OCI-LY7 (cell line): ENCODE measurements at regions not wholly inside any gene's neighbourhood (a gene's known extent, or its start where the extent isn't known, plus 50 kb on each side); places are given as distances from the start of the nearest gene placed in this dataset.

Experiments used
- BruUV-seq: library from RNA; stranded (reverse); fragments of 400-500 nt; replicated peaks from 2 replicates; lab custom pipeline; 2021; lab: Mats Ljungman, UMichigan
- CTCF ChIA-PET: fragments of 300-600 bp; sonication (Branson Sonifier 250); formaldehyde crosslinking; loops from one replicate; lab custom pipeline; 2022; ENCODE audit warnings: antibody characterized with exemption; ENCODE audit not compliant: unreplicated experiment; lab: Charles Lee
- POLR2A ChIA-PET: fragments of 300-600 bp; sonication (Branson Sonifier 250); formaldehyde crosslinking; loops from one replicate; lab custom pipeline; 2022; ENCODE audit warnings: antibody characterized with exemption; lab: Charles Lee
- DNase-seq: peaks from one replicate; pipeline ENCODE4 v3.0.0-alpha.2; 2015; ENCODE audit warnings: low spot score
- H2AFZ ChIP-seq: fragments of 200-600 bp; sonication (generic), shearing (Covaris generic); 2 replicates; pipeline ENCODE4 v1.6.1; 2014; ENCODE audit warnings: mild to moderate bottlenecking, antibody characterized with exemption, low read length, moderate library complexity
- H3K27ac ChIP-seq: fragments of 200-600 bp; sonication (generic); 2 replicates; pipeline ENCODE4 v1.5.1; 2014; ENCODE audit warnings: mixed run types, low read depth, mild to moderate bottlenecking, moderate library complexity, low read length, inconsistent platforms; ENCODE audit not compliant: poor library complexity, severe bottlenecking
- H3K36me3 ChIP-seq: fragments of 200-600 bp; sonication (generic); 2 replicates; pipeline ENCODE4 v1.6.1; 2014; ENCODE audit warnings: mild to moderate bottlenecking, antibody characterized with exemption, low read length, moderate library complexity, mixed read lengths; ENCODE audit not compliant: insufficient read depth
- H3K4me1 ChIP-seq: fragments of 200-600 bp; sonication (generic); 2 replicates; pipeline ENCODE4 v1.5.1; 2014; ENCODE audit warnings: mild to moderate bottlenecking, low read length; ENCODE audit not compliant: insufficient read depth, poor library complexity, severe bottlenecking
- H3K4me2 ChIP-seq: fragments of 200-600 bp; sonication (generic); 2 replicates; pipeline ENCODE4 v1.6.1; 2014; ENCODE audit warnings: mild to moderate bottlenecking, low read length
- H3K4me3 ChIP-seq: fragments of 200-600 bp; sonication (generic); 2 replicates; pipeline ENCODE4 v1.5.1; 2014; ENCODE audit warnings: mild to moderate bottlenecking, low read depth, low read length; ENCODE audit not compliant: poor library complexity, severe bottlenecking
- H3K79me2 ChIP-seq: fragments of 200-600 bp; sonication (generic); 2 replicates; pipeline ENCODE4 v1.6.1; 2016; ENCODE audit warnings: low read depth, mild to moderate bottlenecking, low read length, moderate library complexity, mixed read lengths; ENCODE audit not compliant: insufficient read depth
- H3K9me2 ChIP-seq: fragments of 200-600 bp; sonication (generic); 2 replicates; pipeline ENCODE4 v1.6.1; 2016; ENCODE audit warnings: mild to moderate bottlenecking, low read length, mixed read lengths; ENCODE audit not compliant: insufficient read depth
- H3K9me3 ChIP-seq: fragments of 200-600 bp; sonication (generic); 2 replicates; pipeline ENCODE4 v1.6.1; 2014; ENCODE audit warnings: mild to moderate bottlenecking, mixed run types, low read length, mixed read lengths
- H4K20me1 ChIP-seq: fragments of 200-600 bp; sonication (generic); 2 replicates; pipeline ENCODE4 v1.6.1; 2014; ENCODE audit warnings: mild to moderate bottlenecking, antibody characterized with exemption, low read length, moderate library complexity, mixed read lengths; ENCODE audit not compliant: insufficient read depth
- EZH2phosphoT487 ChIP-seq: fragments of 200-600 bp; sonication (generic); IDR thresholded peaks from 2 replicates; pipeline ENCODE4 v1.6.1; 2018; ENCODE audit warnings: low read depth, borderline replicate concordance, mild to moderate bottlenecking, mixed run types, antibody characterized with exemption, low read length, moderate library complexity, mixed read lengths
- intact Hi-C: fragments of 100-400 bp; cut with micrococcal nuclease; formaldehyde crosslinking; loops from one replicate; pipeline ENCODE4 v1.10.0; 2022; ENCODE audit not compliant: unreplicated experiment
- TF ChIP-seq, protein P1 (sequence below): fragments of 200-600 bp; sonication (generic); conservative IDR thresholded peaks from 2 replicates; pipeline ENCODE4 v1.5.1; 2014; ENCODE audit warnings: mild to moderate bottlenecking, antibody characterized with exemption, low read length, moderate library complexity, mixed read lengths

DNA sequence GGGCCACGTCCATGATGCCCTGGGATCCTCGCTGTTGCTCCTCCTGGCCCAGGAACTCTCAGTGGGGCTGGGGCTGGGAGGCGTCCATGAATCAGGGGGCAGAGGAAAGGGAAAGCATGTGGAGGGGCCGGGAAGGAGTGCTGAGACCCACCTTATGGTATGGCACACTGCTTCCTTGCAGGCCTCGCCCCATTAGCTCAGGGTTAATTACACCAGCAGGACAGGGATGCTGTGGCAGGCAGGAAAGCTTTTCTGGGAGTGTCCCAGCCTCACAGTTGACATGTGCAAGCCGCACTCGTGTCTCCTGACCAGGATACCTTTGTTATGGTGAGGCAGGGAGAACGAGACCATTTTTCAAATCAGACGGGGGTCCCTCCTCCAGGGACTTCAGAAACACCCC lies 109.7 kb upstream of the PCBD1 start:
- ChIA-PET POLR2A (no interaction called here), CTCF (no interaction called here)
- H2AFZ ChIP-seq: no peak overlapping the region
- no peak overlapping the region for H3K4me3 ChIP-seq
- no peaks in the 10 kb centered on the region for H3K9me2 ChIP-seq
- H3K27ac ChIP-seq: no peak overlapping the region
- no TSS peak for BruUV-seq
- H3K9me3 ChIP-seq: no peaks in the 10 kb centered on the region
- no peaks in the 10 kb centered on the region for H3K4me1 ChIP-seq
- no peaks in the 10 kb centered on the region for H3K36me3 ChIP-seq
- TF ChIP-seq EZH2phosphoT487: no peak
- TF ChIP-seq, protein P1, sequence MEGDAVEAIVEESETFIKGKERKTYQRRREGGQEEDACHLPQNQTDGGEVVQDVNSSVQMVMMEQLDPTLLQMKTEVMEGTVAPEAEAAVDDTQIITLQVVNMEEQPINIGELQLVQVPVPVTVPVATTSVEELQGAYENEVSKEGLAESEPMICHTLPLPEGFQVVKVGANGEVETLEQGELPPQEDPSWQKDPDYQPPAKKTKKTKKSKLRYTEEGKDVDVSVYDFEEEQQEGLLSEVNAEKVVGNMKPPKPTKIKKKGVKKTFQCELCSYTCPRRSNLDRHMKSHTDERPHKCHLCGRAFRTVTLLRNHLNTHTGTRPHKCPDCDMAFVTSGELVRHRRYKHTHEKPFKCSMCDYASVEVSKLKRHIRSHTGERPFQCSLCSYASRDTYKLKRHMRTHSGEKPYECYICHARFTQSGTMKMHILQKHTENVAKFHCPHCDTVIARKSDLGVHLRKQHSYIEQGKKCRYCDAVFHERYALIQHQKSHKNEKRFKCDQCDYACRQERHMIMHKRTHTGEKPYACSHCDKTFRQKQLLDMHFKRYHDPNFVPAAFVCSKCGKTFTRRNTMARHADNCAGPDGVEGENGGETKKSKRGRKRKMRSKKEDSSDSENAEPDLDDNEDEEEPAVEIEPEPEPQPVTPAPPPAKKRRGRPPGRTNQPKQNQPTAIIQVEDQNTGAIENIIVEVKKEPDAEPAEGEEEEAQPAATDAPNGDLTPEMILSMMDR: no peak
- H4K20me1 ChIP-seq: no peaks in the 10 kb centered on the region
- no peak for DNase-seq
- no peaks in the 10 kb centered on the region for H3K79me2 ChIP-seq
- intact Hi-C loops: no loop called here
- no peak overlapping the region for H3K4me2 ChIP-seq

DNA sequence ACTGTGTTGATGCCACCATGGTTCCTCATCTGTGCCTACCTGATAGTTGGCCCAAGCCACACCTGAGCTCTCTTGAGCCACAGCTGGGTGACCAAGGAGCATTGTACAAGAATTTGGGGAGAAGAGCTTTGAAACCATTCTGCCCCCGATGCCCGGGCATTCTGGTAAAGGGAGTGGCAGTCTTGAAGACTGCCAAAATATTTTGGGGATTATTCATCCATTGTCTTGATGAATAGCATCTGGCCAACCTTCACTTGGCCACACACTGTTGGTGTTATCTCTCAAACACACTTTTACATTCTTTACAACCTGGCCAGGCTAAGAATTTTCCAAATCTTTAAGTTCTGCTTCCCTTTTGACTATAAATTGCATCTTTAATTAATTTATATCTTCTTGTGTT lies 113.1 kb upstream of the PCBD1 start:
- H3K9me3 ChIP-seq: no peaks in the 10 kb centered on the region
- H3K4me2 ChIP-seq: no peak overlapping the region
- no peaks in the 10 kb centered on the region for H3K36me3 ChIP-seq
- intact Hi-C loops: no loop called here
- H3K4me3 ChIP-seq: no peak overlapping the region
- H3K27ac ChIP-seq: no peak overlapping the region
- H4K20me1 ChIP-seq: no peaks in the 10 kb centered on the region
- TF ChIP-seq, protein P1: no peak
- no peak for TF ChIP-seq EZH2phosphoT487
- no TSS peak for BruUV-seq
- no peak overlapping the region for H2AFZ ChIP-seq
- no peaks in the 10 kb centered on the region for H3K79me2 ChIP-seq
- DNase-seq: no peak
- no peaks in the 10 kb centered on the region for H3K9me2 ChIP-seq
- ChIA-PET CTCF (no interaction called here), POLR2A (no interaction called here)
- H3K4me1 ChIP-seq: no peaks in the 10 kb centered on the region

DNA sequence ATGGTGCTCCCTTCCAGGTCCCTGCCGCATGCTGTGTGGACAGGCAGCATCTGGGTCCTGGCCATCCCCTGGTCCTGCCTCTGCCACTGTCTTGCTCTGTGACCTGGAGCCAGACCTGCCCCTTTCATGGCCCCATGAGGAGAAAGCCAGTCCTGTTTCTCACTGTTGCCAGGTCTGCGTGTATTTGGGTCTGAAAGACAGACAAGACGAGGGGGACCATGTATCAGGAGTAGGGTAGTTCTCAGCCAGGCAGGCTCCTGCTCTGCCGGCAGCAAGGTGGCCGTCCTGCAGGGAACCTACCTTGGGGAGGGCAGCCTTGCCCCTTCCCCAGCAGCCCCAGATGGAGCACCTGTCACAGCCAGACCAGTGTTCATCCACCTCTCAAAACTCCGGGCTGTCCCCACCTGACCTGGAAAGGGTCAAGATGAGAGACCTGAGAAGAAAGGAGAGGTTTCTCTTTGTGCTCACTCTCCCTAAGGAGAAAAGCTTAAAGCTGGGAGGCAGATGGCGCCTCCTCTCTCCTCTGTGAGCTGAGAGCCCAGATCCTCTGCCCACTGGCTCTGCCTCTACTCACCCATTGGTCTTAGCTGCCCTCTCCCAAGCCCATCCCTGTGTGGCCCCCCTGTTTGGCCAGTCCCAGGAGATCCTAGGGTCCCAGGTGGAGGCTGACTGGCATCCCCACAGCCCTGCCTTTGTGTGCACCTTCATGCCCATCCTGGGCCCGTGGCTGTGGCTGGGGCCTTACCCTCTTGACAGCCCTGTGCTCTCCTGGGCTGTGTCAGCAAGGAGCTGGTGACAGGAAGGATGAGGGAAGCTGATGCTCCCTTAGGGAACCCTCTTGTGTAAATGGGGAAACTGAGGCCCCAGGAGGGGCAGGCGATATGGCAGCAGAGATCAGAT lies 116.1 kb upstream of the PCBD1 start:
- TF ChIP-seq EZH2phosphoT487: no peak
- TF ChIP-seq, protein P1: no peak
- H3K4me3 ChIP-seq: no peak overlapping the region
- H3K4me2 ChIP-seq: no peak overlapping the region
- no peak overlapping the region for H3K27ac ChIP-seq
- ChIA-PET CTCF (no interaction called here), POLR2A (no interaction called here)
- H2AFZ ChIP-seq: no peak overlapping the region
- no peak for DNase-seq
- BruUV-seq: no TSS peak
- H3K4me1 ChIP-seq: no peaks in the 10 kb centered on the region
- no peaks in the 10 kb centered on the region for H3K9me2 ChIP-seq
- no peaks in the 10 kb centered on the region for H4K20me1 ChIP-seq
- H3K36me3 ChIP-seq: no peaks in the 10 kb centered on the region
- no peaks in the 10 kb centered on the region for H3K79me2 ChIP-seq
- H3K9me3 ChIP-seq: no peaks in the 10 kb centered on the region
- intact Hi-C loops: no loop called here
